ENCODE measurements at regions not wholly inside any gene's neighbourhood (a gene's known extent, or its start where the extent isn't known, plus 50 kb on each side); places are given as distances from the start of the nearest gene placed in this dataset.

GRCh38 chr1:195071461-195071860 is 1536.8 kb downstream of the KCNT2 start:
- Mint-ChIP-seq H3K9me3 (no peaks in the 10 kb centered on the region), H3K27me3 (no peaks in the 10 kb centered on the region), H3K4me1 (ENCODE audit: low read depth) (no peaks in the 10 kb centered on the region), H3K27ac (no peak overlapping the region), H3K36me3 (ENCODE audit: low read depth) (no peaks in the 10 kb centered on the region), H3K4me3 (no peak overlapping the region)
- ATAC-seq (no peak), DNase-seq (no peak)
- POLR2A ChIA-PET, result no interaction called here
- TF ChIP-seq, protein P1, sequence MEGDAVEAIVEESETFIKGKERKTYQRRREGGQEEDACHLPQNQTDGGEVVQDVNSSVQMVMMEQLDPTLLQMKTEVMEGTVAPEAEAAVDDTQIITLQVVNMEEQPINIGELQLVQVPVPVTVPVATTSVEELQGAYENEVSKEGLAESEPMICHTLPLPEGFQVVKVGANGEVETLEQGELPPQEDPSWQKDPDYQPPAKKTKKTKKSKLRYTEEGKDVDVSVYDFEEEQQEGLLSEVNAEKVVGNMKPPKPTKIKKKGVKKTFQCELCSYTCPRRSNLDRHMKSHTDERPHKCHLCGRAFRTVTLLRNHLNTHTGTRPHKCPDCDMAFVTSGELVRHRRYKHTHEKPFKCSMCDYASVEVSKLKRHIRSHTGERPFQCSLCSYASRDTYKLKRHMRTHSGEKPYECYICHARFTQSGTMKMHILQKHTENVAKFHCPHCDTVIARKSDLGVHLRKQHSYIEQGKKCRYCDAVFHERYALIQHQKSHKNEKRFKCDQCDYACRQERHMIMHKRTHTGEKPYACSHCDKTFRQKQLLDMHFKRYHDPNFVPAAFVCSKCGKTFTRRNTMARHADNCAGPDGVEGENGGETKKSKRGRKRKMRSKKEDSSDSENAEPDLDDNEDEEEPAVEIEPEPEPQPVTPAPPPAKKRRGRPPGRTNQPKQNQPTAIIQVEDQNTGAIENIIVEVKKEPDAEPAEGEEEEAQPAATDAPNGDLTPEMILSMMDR (IDR thresholded peaks at IDR 0.05), result no peak
- intact Hi-C loops (cut with micrococcal nuclease), result no loop called here
- CTCF ChIA-PET, result no interaction called here

DNA sequence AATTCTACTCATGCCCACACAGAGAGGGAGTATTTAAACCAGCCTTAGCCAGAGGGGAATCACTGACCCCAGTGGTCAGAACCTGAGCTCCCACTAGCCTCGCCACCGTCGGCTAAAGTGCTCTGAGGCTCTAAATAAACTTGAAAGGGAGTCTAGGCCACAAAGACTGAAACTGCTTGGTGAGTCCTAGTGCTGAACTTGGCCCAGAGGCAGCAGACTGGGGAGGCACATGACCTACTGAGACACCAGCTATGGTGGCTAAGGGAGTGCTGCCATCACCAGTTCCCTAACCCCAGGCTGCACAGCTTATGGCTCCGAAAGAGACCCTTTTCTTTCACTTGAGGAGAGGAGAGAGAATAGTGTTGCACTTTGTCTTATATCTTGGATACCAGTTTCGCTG is 1542.8 kb downstream of the KCNT2 start:
- H3K4me1 Mint-ChIP-seq (ENCODE audit: low read depth), result no peaks in the 10 kb centered on the region
- intact Hi-C loops (cut with micrococcal nuclease), result no loop called here
- ChIA-PET CTCF (no interaction called here), POLR2A (no interaction called here)
- TF ChIP-seq, protein P1 (IDR thresholded peaks at IDR 0.05), result no peak
- no peak for DNase-seq
- H3K9me3 Mint-ChIP-seq, result no peaks in the 10 kb centered on the region
- no peak overlapping the region for H3K27ac Mint-ChIP-seq
- H3K27me3 Mint-ChIP-seq, result no peaks in the 10 kb centered on the region
- H3K36me3 Mint-ChIP-seq (ENCODE audit: low read depth), result no peaks in the 10 kb centered on the region
- H3K4me3 Mint-ChIP-seq, result no peak overlapping the region
- ATAC-seq, result no peak

DNA sequence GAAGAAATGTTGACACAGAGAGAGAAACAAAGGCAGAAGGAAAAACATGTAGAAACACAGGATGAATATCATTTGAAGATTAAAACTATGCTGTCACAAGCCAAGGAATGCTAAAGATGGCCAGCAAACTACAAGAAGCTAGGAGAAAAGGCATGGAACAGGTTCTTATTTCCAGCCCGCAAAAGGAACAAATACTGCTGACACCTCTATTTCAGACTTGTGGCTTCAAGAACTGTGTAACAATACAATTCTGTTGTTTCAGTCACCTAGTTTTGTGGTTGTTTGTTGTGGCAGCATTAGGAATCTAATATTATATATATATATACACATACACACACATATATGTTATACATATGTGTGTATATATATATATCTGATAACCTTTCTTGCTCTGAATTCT is 1543.9 kb downstream of the KCNT2 start:
- H3K4me3 Mint-ChIP-seq, result no peak overlapping the region
- no peak for DNase-seq
- no peaks in the 10 kb centered on the region for H3K4me1 Mint-ChIP-seq (ENCODE audit: low read depth)
- H3K36me3 Mint-ChIP-seq (ENCODE audit: low read depth), result no peaks in the 10 kb centered on the region
- TF ChIP-seq, protein P1 (IDR thresholded peaks at IDR 0.05), result no peak
- POLR2A ChIA-PET, result no interaction called here
- H3K27ac Mint-ChIP-seq, result no peak overlapping the region
- CTCF ChIA-PET, result no interaction called here
- intact Hi-C loops (cut with micrococcal nuclease), result no loop called here
- H3K27me3 Mint-ChIP-seq, result no peaks in the 10 kb centered on the region
- H3K9me3 Mint-ChIP-seq, result no peaks in the 10 kb centered on the region
- ATAC-seq, result no peak

DNA sequence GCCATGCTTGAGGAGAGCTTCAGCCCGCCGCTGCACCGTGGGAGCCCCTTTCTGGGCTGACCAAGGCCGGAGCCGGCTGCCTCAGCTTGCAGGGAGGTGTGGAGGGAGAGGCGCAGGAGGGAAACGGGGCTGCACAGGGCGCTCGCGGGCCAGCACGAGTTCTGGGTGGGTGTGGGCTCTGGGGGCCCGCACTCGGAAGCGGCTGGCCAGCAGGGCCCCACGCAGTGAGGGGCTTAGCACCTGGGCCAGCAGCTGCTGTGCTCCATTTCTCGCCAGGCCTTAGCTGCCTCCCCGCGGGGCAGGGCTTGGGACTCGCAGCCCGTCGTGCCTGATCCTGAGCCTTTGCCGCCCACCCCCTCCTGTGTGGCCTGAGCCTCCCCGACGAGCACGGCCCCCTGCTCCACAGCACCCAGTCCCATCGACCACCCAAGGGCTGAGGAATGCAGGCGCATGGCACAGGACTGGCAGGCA is 1554.0 kb downstream of the KCNT2 start:
- DNase-seq (no peak), ATAC-seq (no peak)
- Mint-ChIP-seq H3K27me3 (no peaks in the 10 kb centered on the region), H3K4me3 (no peak overlapping the region), H3K9me3 (no peaks in the 10 kb centered on the region), H3K4me1 (ENCODE audit: low read depth) (no peaks in the 10 kb centered on the region), H3K36me3 (ENCODE audit: low read depth) (no peaks in the 10 kb centered on the region), H3K27ac (no peak overlapping the region)
- ChIA-PET POLR2A (no interaction called here), CTCF (no interaction called here)
- intact Hi-C loops (cut with micrococcal nuclease), result no loop called here
- TF ChIP-seq, protein P1 (IDR thresholded peaks at IDR 0.05), result no peak

GRCh38 chr1:195053478-195053877 is 1554.8 kb downstream of the KCNT2 start:
- no peaks in the 10 kb centered on the region for H3K36me3 Mint-ChIP-seq (ENCODE audit: low read depth)
- no peaks in the 10 kb centered on the region for H3K9me3 Mint-ChIP-seq
- TF ChIP-seq, protein P1 (IDR thresholded peaks at IDR 0.05), result no peak
- no peak for ATAC-seq
- no peak for DNase-seq
- no peaks in the 10 kb centered on the region for H3K4me1 Mint-ChIP-seq (ENCODE audit: low read depth)
- H3K4me3 Mint-ChIP-seq, result no peak overlapping the region
- H3K27ac Mint-ChIP-seq, result no peak overlapping the region
- intact Hi-C loops (cut with micrococcal nuclease), result no loop called here
- H3K27me3 Mint-ChIP-seq, result no peaks in the 10 kb centered on the region
- CTCF ChIA-PET, result no interaction called here
- POLR2A ChIA-PET, result no interaction called here
